ENCODE measurements at regions not wholly inside any gene's neighbourhood (a gene's known extent, or its start where the extent isn't known, plus 50 kb on each side); places are given as distances from the start of the nearest gene placed in this dataset.
A peak's percentile ranks its signal among the peaks of the same experiment; 100 is the strongest.

DNA sequence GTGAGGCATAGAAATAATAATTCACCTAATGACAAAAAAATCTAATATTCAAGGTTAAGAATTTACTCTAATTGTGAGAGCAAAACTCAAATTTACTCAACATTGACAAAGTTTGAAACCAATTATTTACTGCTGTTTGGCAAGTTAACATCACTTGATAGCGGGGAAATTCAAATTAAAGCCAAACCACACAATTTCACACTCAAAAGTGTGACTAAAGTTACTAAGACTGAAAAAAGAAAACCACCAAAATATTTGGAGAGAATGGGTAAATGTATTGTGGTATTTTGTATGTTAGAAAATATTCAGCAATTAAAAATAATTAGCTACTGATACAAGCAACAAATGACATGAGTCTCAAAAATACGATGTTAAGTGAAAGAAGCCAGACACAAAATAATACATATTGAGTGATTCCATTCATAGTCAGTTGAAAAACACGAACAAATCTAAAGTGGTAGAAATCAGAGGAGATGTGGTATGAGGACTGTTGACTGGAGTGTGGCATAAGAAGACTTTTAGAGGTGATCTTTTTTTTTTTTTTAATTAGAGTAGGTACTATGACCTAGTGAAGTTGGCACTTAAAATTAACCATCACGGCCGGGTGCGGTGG is 541.4 kb upstream of the ATXN8OS start:
- ChIA-PET POLR2A (no interaction called here), CTCF (interaction anchor here (1.2 kb wide), 1 partner anchor 9 kb away, joined by 5 read pairs; no protein-coding TSS in a partner anchor)
- ATAC-seq (no peak), FAIRE-seq (no peak), DNase-seq (ENCODE audit: low read depth in 1 of 2, low spot score in 1 of 2) (no peak)
- no peak overlapping the region for H3K27ac ChIP-seq
- no peak overlapping the region for H3K4me3 ChIP-seq
- no peaks in the 10 kb centered on the region for H3K4me1 ChIP-seq
- TF ChIP-seq, protein P1, sequence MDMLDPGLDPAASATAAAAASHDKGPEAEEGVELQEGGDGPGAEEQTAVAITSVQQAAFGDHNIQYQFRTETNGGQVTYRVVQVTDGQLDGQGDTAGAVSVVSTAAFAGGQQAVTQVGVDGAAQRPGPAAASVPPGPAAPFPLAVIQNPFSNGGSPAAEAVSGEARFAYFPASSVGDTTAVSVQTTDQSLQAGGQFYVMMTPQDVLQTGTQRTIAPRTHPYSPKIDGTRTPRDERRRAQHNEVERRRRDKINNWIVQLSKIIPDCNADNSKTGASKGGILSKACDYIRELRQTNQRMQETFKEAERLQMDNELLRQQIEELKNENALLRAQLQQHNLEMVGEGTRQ (IDR thresholded peaks at IDR 0.05): no peak
- TF ChIP-seq RCOR1 (IDR thresholded peaks at IDR 0.05; ENCODE audit: low read depth, low read length): no peak
- TF ChIP-seq MAFK (IDR thresholded peaks at IDR 0.05; ENCODE audit: partially characterized antibody): no peak
- TF ChIP-seq ZFP36 (IDR thresholded peaks at IDR 0.05; ENCODE audit: borderline replicate concordance, partially characterized antibody): no peak
- TF ChIP-seq, protein P2, sequence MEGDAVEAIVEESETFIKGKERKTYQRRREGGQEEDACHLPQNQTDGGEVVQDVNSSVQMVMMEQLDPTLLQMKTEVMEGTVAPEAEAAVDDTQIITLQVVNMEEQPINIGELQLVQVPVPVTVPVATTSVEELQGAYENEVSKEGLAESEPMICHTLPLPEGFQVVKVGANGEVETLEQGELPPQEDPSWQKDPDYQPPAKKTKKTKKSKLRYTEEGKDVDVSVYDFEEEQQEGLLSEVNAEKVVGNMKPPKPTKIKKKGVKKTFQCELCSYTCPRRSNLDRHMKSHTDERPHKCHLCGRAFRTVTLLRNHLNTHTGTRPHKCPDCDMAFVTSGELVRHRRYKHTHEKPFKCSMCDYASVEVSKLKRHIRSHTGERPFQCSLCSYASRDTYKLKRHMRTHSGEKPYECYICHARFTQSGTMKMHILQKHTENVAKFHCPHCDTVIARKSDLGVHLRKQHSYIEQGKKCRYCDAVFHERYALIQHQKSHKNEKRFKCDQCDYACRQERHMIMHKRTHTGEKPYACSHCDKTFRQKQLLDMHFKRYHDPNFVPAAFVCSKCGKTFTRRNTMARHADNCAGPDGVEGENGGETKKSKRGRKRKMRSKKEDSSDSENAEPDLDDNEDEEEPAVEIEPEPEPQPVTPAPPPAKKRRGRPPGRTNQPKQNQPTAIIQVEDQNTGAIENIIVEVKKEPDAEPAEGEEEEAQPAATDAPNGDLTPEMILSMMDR (IDR thresholded peaks at IDR 0.05): no peak
- TF ChIP-seq CBX8 (IDR thresholded peaks at IDR 0.05): no peak
- TF ChIP-seq, protein P3, sequence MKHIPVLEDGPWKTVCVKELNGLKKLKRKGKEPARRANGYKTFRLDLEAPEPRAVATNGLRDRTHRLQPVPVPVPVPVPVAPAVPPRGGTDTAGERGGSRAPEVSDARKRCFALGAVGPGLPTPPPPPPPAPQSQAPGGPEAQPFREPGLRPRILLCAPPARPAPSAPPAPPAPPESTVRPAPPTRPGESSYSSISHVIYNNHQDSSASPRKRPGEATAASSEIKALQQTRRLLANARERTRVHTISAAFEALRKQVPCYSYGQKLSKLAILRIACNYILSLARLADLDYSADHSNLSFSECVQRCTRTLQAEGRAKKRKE (CRISPR knock-in tag; IDR thresholded peaks at IDR 0.05; ENCODE audit: low read depth): no peak
- no peak for TF ChIP-seq KDM5A (IDR thresholded peaks at IDR 0.05)
- TF ChIP-seq SMC3 (IDR thresholded peaks at IDR 0.05): no peak
- no peak for TF ChIP-seq CHD2 (IDR thresholded peaks at IDR 0.05; ENCODE audit: low read length, partially characterized antibody)
- no peak for TF ChIP-seq FOSB (CRISPR knock-in tag; IDR thresholded peaks at IDR 0.05)
- no peak for TF ChIP-seq RFX5 (IDR thresholded peaks at IDR 0.05)
- TF ChIP-seq ZNF302 (CRISPR knock-in tag; IDR thresholded peaks at IDR 0.05): no peak
- H3K9me3 ChIP-seq: no peaks in the 10 kb centered on the region
- 32% methylated on average over 6 of the region's 6 CpGs for WGBS (ENCODE audit: missing lambda C conversion rate)
- H3K4me2 ChIP-seq: no peak overlapping the region

DNA sequence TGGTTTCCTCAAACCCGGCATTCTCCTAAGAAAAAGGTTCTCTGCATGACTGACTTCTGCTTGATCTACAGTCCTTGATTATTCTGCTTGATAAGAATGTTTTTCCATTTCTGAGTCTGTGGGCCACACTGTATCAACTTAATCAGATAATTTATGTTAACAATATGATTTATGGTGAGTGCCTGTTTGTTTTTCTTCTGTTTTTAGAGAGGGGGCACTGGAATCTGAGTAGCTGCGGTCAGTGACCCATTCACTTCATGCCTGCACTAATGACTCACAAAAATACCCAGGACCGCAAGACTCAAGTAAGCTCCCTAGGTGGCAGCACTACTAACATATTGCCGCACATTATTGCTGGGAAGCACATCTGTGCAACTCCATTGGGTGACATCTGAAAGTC is 542.3 kb upstream of the ATXN8OS start:
- Histone ChIP-seq H3K4me2 (no peak overlapping the region), H3K9me3 (no peaks in the 10 kb centered on the region), H3K4me1 (no peaks in the 10 kb centered on the region), H3K27ac (no peak overlapping the region), H3K4me3 (no peak overlapping the region)
- ATAC-seq: peak; percentile 59 to 83; a peak in 3 of 6 replicates
- no peak for TF ChIP-seq RCOR1 (IDR thresholded peaks at IDR 0.05; ENCODE audit: low read depth, low read length)
- TF ChIP-seq FOSB (CRISPR knock-in tag; IDR thresholded peaks at IDR 0.05): no peak
- TF ChIP-seq PHF8 (IDR thresholded peaks at IDR 0.05; ENCODE audit: borderline replicate concordance, low read depth): no peak
- TF ChIP-seq HEYL (CRISPR knock-in tag; IDR thresholded peaks at IDR 0.05): no peak
- TF ChIP-seq, protein P1 (IDR thresholded peaks at IDR 0.05): no peak
- WGBS (ENCODE audit: missing lambda C conversion rate): 27% methylated on average over 4 of the region's 4 CpGs
- DNase-seq (ENCODE audit: low read depth in 1 of 2, low spot score in 1 of 2): peak; percentile 1 to 54
- ChIA-PET POLR2A (no interaction called here), CTCF (interaction anchor here (0.7 to 1.2 kb wide), 2 partner anchors 8 to 24 kb away, joined by 4 to 5 read pairs; no protein-coding TSS in a partner anchor)
- no peak for FAIRE-seq

DNA sequence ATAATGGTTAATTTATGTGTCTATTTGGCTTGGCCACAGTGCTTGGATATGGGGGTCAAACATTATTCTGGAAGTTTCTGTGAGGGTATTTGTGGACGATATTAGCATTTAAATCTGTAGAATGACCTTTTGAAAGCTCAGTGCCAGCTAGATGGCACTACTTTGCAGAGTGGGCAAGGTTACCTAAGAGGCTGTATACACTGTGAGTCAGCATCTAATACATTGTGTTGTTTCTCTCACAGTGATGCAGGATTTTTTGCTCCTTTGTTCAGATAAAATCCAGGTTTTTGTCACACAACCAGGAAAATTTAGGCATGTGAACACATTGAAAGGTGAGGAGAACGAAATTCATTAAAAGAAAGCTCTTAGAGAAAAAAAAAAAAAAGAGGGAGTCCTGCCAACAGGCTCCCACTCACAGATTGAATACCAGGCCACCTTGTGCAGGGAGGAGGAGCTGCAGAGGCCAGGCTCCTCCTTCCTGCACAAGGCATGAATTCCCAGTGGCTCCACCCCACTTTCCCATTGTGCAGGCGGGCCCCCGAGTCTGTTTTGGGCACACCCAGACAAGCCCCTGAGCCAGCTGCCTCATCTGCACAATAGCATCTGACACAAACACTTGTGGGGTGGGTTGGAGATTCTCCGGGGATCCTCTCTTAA is 551.0 kb upstream of the ATXN8OS start:
- peak in 1 of 2 experiments; percentile 22 for DNase-seq (ENCODE audit: low read depth in 1 of 2, low spot score in 1 of 2)
- peak; percentile 60 to 70; a peak in 5 of 6 replicates for ATAC-seq
- ChIA-PET POLR2A (no interaction called here), CTCF (interaction anchor here (1.2 kb wide), 1 partner anchor 9 kb away, joined by 5 read pairs; no protein-coding TSS in a partner anchor)
- no peak overlapping the region for H3K27ac ChIP-seq
- H3K4me2 ChIP-seq: no peak overlapping the region
- H3K4me3 ChIP-seq: no peak overlapping the region
- no peak for FAIRE-seq
- no peaks in the 10 kb centered on the region for H3K4me1 ChIP-seq
- WGBS (ENCODE audit: missing lambda C conversion rate): 20% methylated on average over 5 of the region's 5 CpGs
- H3K9me3 ChIP-seq: no peaks in the 10 kb centered on the region
- TF ChIP-seq EHMT2 (IDR thresholded peaks at IDR 0.05; ENCODE audit: low read depth) (no peak), HOXA7 (CRISPR knock-in tag; IDR thresholded peaks at IDR 0.05) (no peak), HOXB5 (CRISPR knock-in tag; IDR thresholded peaks at IDR 0.05) (no peak), JUN (IDR thresholded peaks at IDR 0.05) (no peak), JUNB (IDR thresholded peaks at IDR 0.05) (no peak), KDM1A (IDR thresholded peaks at IDR 0.05; ENCODE audit: low read depth) (no peak), NFE2L2 (conservative IDR thresholded peaks at IDR 0.05; ENCODE audit: low read length) (no peak), CHD4 (IDR thresholded peaks at IDR 0.05; ENCODE audit: borderline replicate concordance) (no peak), GATA3 (IDR thresholded peaks at IDR 0.05; ENCODE audit: borderline replicate concordance) (no peak), KDM5A (IDR thresholded peaks at IDR 0.05) (no peak)
- TF ChIP-seq, protein P4, sequence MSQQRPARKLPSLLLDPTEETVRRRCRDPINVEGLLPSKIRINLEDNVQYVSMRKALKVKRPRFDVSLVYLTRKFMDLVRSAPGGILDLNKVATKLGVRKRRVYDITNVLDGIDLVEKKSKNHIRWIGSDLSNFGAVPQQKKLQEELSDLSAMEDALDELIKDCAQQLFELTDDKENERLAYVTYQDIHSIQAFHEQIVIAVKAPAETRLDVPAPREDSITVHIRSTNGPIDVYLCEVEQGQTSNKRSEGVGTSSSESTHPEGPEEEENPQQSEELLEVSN (IDR thresholded peaks at IDR 0.05; ENCODE audit: borderline replicate concordance, low read depth): no peak
- TF ChIP-seq, protein P1 (IDR thresholded peaks at IDR 0.05): no peak
